ENCODE measurements at regions not wholly inside any gene's neighbourhood (a gene's known extent, or its start where the extent isn't known, plus 50 kb on each side); places are given as distances from the start of the nearest gene placed in this dataset.
A peak's percentile ranks its signal among the peaks of the same experiment; 100 is the strongest.

DNA sequence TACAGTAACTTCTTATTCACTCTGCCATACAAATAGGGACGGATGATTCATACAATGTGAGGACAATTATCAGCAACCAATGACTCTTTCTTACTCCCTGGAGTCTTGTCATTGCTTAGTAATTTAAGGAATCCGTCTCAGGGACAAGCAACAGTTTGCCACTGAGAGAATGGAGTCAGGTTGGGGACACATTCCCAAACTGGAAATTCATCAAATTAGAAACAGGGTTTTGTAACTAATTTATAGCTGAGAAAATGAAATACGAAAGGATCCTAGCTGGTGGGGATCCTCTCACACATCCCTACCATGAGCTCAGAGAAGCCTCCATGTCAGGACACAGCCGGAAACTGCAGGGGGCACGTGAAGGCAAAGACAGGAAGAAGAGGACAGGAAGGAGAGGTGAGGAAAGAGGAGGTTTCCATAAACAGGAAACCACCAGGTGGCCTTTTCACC is 50.4 kb upstream of the KDR start:
- DNase-seq = no peak

GRCh38 chr4:55176497-55176896 is 51.1 kb upstream of the KDR start:
- DNase-seq = no peak

DNA sequence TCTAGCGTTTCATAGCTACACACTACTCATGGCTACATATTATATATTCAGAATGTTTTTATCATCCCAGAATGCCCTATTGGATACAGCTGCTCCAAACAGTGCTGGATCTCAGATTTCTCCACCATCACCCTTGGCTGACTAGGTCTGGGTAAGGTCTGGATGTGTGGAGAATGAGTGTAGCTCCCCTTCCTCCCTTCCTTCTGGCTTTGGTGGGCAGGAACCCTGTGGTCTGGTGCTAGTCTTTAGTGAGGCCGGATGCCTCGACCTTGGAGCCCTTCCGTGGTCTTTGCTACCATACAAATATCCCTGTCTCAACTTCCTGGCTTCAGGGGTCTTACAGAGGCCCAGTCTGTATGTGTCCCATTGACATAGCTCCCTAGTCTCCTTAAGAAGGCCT is 52.1 kb upstream of the KDR start:
- DNase-seq = no peak

- no peak for DNase-seq
These were observed 53.0 kb upstream of the KDR start for GRCh38 chr4:55178226-55179005.

- no peak for DNase-seq
These were observed 55.9 kb upstream of the KDR start for GRCh38 chr4:55181010-55182005.

DNA sequence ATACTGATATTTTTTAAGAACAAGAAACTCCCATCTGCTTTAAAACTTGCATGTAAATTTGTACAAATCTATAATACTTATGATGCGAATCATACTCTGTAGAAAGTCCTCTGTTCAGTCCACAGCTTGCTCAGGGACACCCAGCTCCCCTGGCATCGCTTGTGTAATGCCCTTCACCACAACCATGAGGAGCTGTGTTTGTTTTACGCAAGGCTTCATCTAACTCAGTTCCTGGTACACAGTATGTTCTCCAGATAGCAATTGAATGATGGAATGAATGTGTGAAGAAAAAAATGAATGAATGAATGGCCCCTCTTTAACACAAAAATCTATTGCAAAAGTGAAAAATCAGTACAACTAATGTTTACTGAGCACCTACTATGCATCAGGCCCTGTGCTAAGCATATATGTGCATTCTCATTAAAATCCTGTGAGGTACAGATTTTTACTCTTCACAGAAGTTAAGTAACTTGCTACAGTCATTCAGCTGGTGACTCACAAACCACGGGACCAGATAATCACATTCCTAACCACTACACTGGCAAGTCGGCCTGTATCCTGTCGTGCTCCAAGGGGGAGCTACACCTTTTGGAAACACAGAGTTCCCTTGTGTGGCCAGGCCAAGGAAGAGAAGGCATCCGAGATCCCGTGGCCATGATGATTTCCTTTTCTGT is 58.7 kb upstream of the KDR start:
- no peak for DNase-seq

- DNase-seq = peak; percentile 23
These were observed 59.5 kb upstream of the KDR start for GRCh38 chr4:55184600-55185523.

DNA sequence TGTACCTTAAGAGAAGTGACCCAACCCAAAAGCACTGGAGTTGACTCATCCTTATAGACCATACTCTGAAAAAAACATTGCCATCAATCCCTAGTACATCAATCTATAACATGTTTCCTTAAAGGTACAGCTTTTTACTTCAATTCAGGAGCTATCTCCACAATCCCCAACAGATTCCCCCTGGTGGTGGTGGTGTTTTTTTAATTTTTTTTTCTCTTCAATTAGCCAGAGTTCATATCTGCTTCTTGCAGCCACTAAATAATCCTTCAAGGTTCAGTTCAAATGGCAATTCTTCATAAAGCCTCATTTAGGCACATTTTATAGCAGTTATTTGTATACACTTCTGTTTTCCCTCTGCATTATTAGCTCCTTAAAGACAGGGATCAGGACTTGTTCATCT is 60.7 kb upstream of the KDR start:
- DNase-seq = no peak

GRCh38 chr4:55186700-55187099 is 61.3 kb upstream of the KDR start:
- no peak for DNase-seq

DNA sequence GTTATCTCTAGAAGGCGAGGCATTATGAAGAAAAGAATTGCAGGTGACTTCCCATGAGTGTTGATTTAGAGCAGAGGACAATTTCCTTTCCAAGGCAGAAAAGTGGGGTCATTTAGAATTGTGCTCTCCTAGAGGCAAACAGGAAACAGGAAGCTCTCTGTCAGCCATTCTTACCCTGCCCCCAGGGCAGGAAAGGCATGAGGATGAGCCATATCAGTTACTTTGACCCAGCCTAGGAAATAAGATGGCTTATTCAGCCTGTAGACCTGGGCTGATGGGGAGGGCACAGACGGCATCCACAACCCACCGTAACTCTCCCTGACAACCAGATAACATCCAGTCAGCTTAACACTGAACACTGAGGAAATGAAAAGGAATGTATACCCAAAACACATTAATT is 88.8 kb upstream of the KDR start:
- no peak for DNase-seq

DNA sequence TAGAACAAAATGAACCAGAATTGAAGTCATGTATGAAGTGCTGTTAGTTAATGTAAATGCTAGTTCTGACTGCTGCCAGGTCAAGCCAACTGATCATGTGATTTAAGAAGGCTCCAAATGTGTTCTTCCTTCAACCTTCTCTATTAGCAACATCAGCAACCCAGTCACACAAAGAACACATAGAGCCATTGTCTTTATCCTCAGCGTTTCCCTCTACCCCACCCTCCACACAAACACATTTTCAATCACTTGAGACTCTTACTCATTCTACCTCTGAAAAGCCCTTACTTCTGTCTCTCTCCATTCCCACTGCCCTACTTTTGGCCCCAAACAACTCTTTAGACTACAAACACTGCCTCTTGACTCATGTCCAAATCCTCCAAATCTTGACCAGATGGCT is 89.7 kb upstream of the KDR start:
- DNase-seq = no peak

- DNase-seq = no peak
These were observed 91.7 kb upstream of the KDR start for GRCh38 chr4:55216863-55217635.

DNA sequence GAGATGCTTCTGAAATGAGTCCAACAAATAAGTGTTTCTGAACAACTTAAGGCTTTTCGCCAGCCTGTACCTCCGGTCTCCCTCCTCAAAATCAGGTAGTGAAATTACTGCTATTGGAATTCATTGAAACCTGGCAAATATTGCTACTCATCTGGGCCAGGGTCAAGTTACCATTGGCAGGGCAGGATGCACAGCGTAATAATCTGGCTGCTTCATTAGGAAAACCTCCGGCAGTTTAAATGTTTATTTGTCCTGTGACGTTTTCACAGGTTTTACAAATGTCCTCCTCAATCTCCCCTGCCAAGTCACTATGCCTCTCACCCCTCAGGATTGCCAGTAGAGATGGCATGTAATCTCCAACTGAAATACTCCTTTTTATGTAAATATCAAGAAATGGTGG is 92.6 kb upstream of the KDR start:
- no peak for DNase-seq

- DNase-seq = no peak
These were observed 108.2 kb upstream of the SRD5A3 start for GRCh38 chr4:55237839-55238238.

DNA sequence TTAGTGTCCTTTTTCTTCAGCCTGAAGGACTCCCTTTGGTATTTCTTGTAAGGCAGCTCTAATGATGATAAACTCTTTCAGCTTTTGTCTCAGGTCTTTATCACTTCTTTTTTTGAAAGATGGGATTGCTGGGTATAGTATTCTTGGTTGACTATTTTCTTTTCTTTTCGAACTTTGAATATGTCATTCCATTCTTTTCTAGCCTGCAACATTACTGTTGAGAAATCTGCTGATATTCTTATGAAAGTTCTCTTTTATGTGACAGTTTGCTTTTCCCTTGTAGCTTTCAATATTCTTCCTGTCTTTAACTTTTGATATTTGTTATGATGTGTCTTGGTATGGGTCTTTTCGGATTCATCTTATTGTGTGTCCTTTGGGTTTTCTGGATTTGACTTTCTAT is 107.6 kb upstream of the SRD5A3 start:
- DNase-seq = no peak

GRCh38 chr4:55241461-55241860 is 104.6 kb upstream of the SRD5A3 start:
- DNase-seq = no peak

DNA sequence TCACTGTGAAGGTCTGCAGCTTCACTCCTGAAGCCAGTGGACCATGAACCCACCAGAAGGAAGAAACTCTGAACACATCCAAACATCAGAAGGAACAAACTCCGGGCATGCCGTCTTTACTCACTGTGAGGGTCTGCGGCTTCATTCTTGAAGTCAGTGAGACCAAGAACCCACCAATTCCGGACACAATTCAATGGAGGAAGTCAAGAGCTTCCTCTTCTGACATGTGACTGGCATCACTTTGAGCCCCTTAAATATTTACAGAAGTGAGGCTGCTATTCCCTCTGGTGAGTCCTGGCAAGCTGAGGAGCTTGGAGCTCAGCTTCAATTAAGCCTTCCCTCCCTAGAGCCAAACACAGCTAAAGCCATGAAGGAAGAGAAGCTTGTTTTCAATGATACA is 103.5 kb upstream of the SRD5A3 start:
- no peak for DNase-seq

DNA sequence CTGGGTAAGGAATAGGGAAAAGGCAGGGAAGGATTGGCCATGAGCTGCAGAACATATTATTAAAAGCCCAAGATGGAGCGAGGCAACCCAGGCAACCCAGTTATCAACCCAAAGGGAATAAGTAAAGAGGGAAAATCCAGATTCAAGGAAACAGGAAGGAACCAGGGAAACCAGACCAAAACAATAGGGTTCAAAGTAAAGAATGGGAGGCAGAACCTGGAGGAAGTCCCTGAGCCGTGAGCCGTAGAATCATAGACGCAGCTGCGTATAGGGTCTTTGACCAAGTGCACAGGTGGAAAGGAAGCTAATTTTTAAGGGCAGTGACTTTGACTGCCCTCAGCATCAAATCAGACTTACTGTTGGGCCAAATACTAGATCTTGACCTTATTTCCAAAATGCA is 98.5 kb upstream of the SRD5A3 start:
- no peak for DNase-seq

DNA sequence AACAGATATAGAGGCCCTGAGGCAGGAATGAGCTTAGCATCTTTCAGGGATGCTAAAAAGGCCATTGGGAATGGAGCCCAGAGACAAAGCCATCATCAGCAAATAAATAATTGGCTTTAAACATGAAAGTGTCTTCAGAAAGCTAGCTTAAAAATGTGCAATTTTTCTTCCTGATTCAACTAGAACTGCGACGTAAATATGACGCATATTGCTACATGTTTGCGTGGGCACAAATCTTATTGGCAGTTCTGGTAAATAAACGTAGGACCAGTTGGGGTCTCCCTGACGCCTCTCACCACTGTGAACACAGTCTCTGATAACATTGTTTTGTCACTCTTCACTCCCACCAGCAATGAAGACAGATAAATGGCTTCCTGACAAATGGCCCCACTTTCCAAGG is 97.3 kb upstream of the SRD5A3 start:
- DNase-seq = no peak

- DNase-seq = no peak
These were observed 96.6 kb upstream of the SRD5A3 start for GRCh38 chr4:55249476-55249875.

DNA sequence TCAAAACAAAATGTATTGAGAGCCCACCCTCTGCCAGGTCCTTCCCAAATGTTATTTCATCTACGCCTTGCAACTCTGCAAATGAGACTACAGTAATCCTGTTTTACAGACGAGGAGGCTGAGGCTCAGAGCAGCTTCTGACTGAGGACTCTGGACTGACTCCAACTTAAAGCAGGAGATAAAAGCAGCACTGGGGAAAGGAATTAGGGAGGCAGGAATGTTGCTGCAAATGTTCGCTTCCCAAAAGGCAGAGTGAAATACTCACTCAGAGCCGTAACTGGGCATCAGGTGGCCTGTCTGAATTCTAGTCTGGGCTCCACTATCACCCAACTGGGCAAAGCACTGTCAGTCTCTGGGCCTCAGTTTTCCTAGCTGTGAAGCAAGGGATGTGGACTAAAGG is 94.7 kb upstream of the SRD5A3 start:
- no peak for DNase-seq

GRCh38 chr4:55251896-55252295 is 94.1 kb upstream of the SRD5A3 start:
- no peak for DNase-seq

Measured in activated CD4-positive, alpha-beta T cell treated with anti-CD3 and anti-CD28 coated beads, Interleukin-2, amount 50 U/mL, for 16 hours (primary cell).